GM12865 (cell line): ENCODE measurements at regions not wholly inside any gene's neighbourhood (a gene's known extent, or its start where the extent isn't known, plus 50 kb on each side); places are given as distances from the start of the nearest gene placed in this dataset.

ENCODE experiments used
- DNase-seq: peaks from one replicate; pipeline ENCODE4 v3.0.0; 2010; ENCODE audit warnings: low read depth
- H3K4me3 ChIP-seq: 2 replicates; pipeline ENCODE4 v1.5.1; 2011; ENCODE audit warnings: mild to moderate bottlenecking, low read depth, low read length, control low read depth
- CTCF ChIP-seq: IDR thresholded peaks from 2 replicates; pipeline ENCODE4 v1.5.1; 2011; ENCODE audit warnings: low read length, control low read depth, low read depth, inconsistent platforms; ENCODE audit not compliant: insufficient read depth; ENCODE audit errors: missing control alignments

- no peak overlapping the region for H3K4me3 ChIP-seq
- no peak for DNase-seq
- no peak for TF ChIP-seq CTCF
These were observed 132.7 kb upstream of the GMNC start for GRCh38 chr3:190995156-190995555.

DNA sequence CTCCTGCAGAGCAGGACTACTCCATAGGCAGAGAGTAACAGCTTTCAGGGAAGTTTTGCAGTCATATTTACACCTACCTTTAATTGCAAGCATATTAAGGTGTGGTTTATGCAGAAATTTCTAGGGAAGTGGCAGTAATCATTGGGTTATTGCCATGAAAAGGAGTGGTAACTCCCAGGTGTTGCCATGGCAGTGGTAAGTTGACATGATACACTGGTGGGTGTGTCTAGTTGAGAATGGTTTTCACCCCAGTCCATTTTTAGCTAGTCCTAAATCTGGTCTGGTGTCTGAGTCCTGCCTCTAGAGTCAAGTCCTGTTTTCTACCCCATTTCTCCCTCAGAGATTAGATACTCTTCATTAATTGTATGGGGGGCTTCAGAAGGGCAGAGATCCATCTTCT is 128.4 kb upstream of the GMNC start:
- no peak for TF ChIP-seq CTCF
- H3K4me3 ChIP-seq: no peak overlapping the region
- DNase-seq: no peak

DNA sequence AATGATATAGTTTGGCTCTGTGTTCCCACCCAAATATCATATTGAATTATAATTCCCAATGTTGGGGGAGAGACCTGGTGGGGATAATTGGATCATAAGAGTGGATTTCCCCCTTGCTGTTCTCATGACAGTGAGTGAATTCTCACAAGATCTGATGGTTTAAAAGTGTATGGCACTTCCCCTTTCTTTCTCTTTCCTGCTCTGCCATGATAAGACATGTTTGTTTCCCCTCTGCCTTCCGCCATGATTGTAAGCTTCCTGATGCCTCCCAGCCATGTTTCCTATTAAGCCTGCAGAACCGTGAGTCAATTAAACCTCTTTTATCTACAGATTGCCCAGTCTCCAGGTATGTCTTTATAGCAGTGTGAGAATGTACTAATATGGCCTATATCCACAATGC is 126.7 kb upstream of the GMNC start:
- TF ChIP-seq CTCF: no peak
- no peak for DNase-seq
- H3K4me3 ChIP-seq: no peak overlapping the region

DNA sequence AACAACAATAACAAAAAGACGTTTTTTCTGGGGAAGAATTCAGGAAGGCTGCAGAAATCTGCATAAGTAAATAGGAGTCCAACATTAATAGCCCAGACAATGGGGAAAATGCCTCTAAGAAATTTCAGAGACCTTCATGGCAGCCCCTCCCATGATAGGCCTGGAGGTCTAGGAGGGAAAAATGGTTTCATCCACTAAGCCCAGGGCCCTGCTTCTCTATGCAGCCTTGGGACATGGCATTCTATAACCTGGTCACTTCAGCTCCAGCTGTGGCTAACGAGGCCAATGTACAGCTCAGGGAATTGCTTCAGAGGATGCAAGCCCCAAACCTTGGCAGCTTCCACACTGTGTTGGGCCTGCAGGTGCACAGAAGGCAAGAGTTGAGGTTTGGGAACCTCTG is 125.6 kb upstream of the GMNC start:
- DNase-seq: no peak
- no peak overlapping the region for H3K4me3 ChIP-seq
- no peak for TF ChIP-seq CTCF

- no peak overlapping the region for H3K4me3 ChIP-seq
- no peak for DNase-seq
- no peak for TF ChIP-seq CTCF
These were observed 122.2 kb upstream of the GMNC start for GRCh38 chr3:190984502-190985244.

DNA sequence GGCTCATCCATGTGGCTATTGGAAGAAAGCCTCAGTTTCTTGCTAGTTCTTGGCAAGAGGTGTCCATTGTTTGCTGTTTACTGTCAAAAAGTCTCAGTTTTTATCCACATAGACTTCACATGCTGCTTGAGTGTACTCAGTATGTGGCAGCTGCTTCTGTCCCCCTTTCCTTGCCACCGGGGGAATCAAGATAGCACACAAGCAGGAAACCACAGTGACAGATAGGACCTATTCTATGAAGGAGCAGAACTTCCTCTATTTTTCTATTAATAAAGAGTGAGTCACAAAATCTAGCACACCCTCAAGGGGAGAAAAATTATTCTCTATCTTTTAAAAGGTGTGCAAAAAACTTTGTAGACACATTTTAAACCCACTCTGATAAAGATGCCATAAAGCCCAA is 121.4 kb upstream of the GMNC start:
- H3K4me3 ChIP-seq: no peak overlapping the region
- TF ChIP-seq CTCF: no peak
- peak; percentile 10 for DNase-seq

DNA sequence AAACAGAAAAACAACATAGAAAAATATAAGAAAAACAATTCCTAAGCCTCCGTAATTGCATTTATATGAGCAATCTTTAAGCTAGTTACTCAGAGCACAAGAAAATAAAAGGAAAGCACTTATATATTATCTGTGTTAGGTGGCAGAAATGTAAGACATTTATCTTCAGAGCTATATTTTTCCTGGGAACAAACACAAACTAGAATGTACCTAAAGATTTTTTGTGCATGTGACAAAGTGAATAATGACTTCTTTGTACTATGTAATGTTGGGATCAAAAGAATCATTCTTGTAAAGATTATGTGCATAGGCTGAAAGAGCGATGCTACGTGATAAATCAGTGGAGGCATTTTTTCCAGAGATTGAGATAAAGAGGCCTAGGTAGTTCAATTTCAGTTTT is 111.3 kb upstream of the GMNC start:
- DNase-seq: no peak
- H3K4me3 ChIP-seq: no peak overlapping the region
- no peak for TF ChIP-seq CTCF
